ENCODE measurements at regions not wholly inside any gene's neighbourhood (a gene's known extent, or its start where the extent isn't known, plus 50 kb on each side); places are given as distances from the start of the nearest gene placed in this dataset.

- Histone ChIP-seq H3K4me1 (peaks cover 0 to 26% (median 7%) of the 10 kb centered on the region in 6 donors), H3K27me3 (replicated peaks in 1 of 7) (peaks cover 0 to 39% (median 0%) of the 10 kb centered on the region in 7 donors), H3K36me3 (no peaks in the 10 kb centered on the region), H3K4me3 (no peak overlapping the region), H3K9me3 (no peaks in the 10 kb centered on the region), H3K27ac (no peak overlapping the region)
- peak; percentile 53 for DNase-seq
- TF ChIP-seq POLR2AphosphoS5 (IDR thresholded peaks at IDR 0.05) (no peak), CTCF (IDR thresholded peaks at IDR 0.05 in 8 of 11, conservative IDR thresholded peaks at IDR 0.05 in 3 of 11) (no peak), POLR2A (IDR thresholded peaks at IDR 0.05) (no peak)
- WGBS, 5 donors, result 35 to 76% (median 51%) methylated on average over 5 to 10 of the region's 10 CpGs
- intact Hi-C loops (cut with DNase I; ENCODE audit: low total_unique reads), result no loop called here
These were observed 374.8 kb upstream of the MYT1L start for GRCh38 chr2:2705871-2706270.

GRCh38 chr2:2704428-2705090 lies 373.5 kb upstream of the MYT1L start:
- DNase-seq, result peak; percentile 51
- Histone ChIP-seq H3K36me3 (no peaks in the 10 kb centered on the region), H3K27ac (peak overlapping the region in 2 of 8 donors; percentile 65 to 73), H3K27me3 (replicated peaks in 1 of 7) (peaks cover 0 to 32% (median 0%) of the 10 kb centered on the region in 7 donors), H3K4me3 (peak overlapping the region in 1 of 8 donors; percentile 32), H3K4me1 (peaks cover 0 to 26% (median 7%) of the 10 kb centered on the region in 6 donors), H3K9me3 (no peaks in the 10 kb centered on the region)
- 40 to 57% (median 54%) methylated on average over 11 to 13 of the region's 13 CpGs for WGBS, 5 donors
- TF ChIP-seq CTCF (IDR thresholded peaks at IDR 0.05 in 8 of 11, conservative IDR thresholded peaks at IDR 0.05 in 3 of 11), result no peak
- TF ChIP-seq POLR2AphosphoS5 (IDR thresholded peaks at IDR 0.05), result no peak
- no peak for TF ChIP-seq POLR2A (IDR thresholded peaks at IDR 0.05)
- intact Hi-C loops (cut with DNase I; ENCODE audit: low total_unique reads), result no loop called here

GRCh38 chr2:2703762-2704427 lies 372.8 kb upstream of the MYT1L start:
- Histone ChIP-seq H3K4me1 (peaks cover 0 to 26% (median 7%) of the 10 kb centered on the region in 6 donors), H3K36me3 (no peaks in the 10 kb centered on the region), H3K27me3 (replicated peaks in 1 of 7) (peaks cover 0 to 25% (median 0%) of the 10 kb centered on the region in 7 donors), H3K9me3 (no peaks in the 10 kb centered on the region), H3K4me3 (peak overlapping the region in 1 of 8 donors; percentile 32), H3K27ac (peak overlapping the region in 2 of 8 donors; percentile 65 to 73)
- TF ChIP-seq CTCF (IDR thresholded peaks at IDR 0.05 in 8 of 11, conservative IDR thresholded peaks at IDR 0.05 in 3 of 11), result no peak
- TF ChIP-seq POLR2AphosphoS5 (IDR thresholded peaks at IDR 0.05), result no peak
- no peak for TF ChIP-seq POLR2A (IDR thresholded peaks at IDR 0.05)
- no peak for DNase-seq
- 70 to 87% (median 79%) methylated on average over 17 of the region's 17 CpGs for WGBS, 5 donors
- intact Hi-C loops (cut with DNase I; ENCODE audit: low total_unique reads), result no loop called here

DNA sequence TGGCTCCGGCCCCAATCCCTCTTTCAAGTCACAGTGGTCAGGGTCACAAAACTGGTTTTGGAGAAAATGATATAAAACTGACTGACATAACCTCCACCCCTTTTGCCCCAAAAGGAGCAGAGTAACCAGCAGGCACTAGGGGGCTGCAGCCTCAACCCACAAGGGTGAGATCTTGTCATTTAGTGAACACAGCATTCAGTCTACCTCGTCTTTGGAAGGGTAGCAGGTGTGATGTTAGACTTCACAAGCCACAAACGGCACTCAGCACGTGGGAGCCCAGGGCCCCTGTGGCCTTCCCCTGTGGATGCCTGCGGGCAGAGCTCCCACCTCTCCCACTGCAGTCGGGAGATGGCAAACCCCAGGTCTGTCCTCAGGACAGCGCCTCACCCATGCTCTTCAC lies 372.1 kb upstream of the MYT1L start:
- intact Hi-C loops (cut with DNase I; ENCODE audit: low total_unique reads), result no loop called here
- Histone ChIP-seq H3K27ac (no peak overlapping the region), H3K36me3 (no peaks in the 10 kb centered on the region), H3K4me3 (no peak overlapping the region), H3K27me3 (replicated peaks in 1 of 7) (peaks cover 0 to 18% (median 0%) of the 10 kb centered on the region in 7 donors), H3K4me1 (peaks cover 0 to 26% (median 7%) of the 10 kb centered on the region in 6 donors), H3K9me3 (no peaks in the 10 kb centered on the region)
- TF ChIP-seq CTCF (IDR thresholded peaks at IDR 0.05 in 8 of 11, conservative IDR thresholded peaks at IDR 0.05 in 3 of 11), result no peak
- TF ChIP-seq POLR2A (IDR thresholded peaks at IDR 0.05), result no peak
- no peak for TF ChIP-seq POLR2AphosphoS5 (IDR thresholded peaks at IDR 0.05)
- DNase-seq, result no peak
- WGBS, 5 donors, result 61 to 75% (median 69%) methylated on average over 5 to 7 of the region's 7 CpGs

Measured in spleen (tissue), 11 donors.